GM18511 (cell line): ENCODE measurements at regions not wholly inside any gene's neighbourhood (a gene's known extent, or its start where the extent isn't known, plus 50 kb on each side); places are given as distances from the start of the nearest gene placed in this dataset.
"Not testable (repeated sequence)": the region's sequence is repeated elsewhere in the genome, so short reads cannot be mapped to it uniquely, and the experiment has no call there.

Experiments
- ATAC-seq: cut with Tn5 transposase; IDR thresholded peaks from one replicate; pipeline ENCODE4 v1.9.1; 2021; ENCODE audit warnings: mild to moderate bottlenecking, moderate library complexity; ENCODE audit not compliant: unreplicated experiment

DNA sequence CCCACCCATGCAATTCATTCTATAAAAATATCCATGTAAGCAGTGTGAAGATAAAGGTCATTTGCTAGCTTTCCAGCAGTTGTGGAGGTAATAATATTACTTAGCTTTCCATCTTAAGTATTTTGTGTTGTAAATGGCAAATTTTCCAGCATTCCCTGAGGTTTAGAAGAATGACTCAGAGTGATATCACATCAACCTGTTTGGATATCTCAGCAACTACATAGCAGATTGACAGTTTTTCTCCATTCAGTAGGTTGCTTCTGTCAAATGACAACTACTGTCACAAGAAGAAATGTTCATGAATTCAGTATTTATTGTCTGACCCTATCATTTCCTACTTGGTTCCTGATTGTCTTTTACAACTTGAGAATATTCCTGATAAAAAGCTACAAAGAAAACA lies 434.9 kb upstream of the GALNTL6 start:
- ATAC-seq, result no peak

DNA sequence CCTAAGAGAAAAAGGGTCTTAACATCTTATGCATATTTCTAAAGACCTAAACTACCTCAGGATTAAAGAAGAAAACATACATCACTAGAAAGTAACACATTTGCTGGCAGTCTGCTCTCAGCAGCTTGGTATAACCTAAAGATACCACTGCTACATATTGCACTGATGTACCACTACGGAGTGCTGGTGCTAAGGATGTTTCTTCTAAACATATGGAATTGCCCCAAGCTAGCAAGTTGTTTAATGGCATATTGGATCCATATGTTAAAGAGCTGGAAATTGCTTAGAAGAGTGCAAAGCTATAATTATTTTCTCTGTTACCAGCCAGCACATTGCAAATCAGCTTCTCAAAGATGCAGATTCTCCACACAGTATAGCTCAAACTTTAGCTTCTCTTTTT lies 436.5 kb upstream of the GALNTL6 start:
- ATAC-seq, result no peak

DNA sequence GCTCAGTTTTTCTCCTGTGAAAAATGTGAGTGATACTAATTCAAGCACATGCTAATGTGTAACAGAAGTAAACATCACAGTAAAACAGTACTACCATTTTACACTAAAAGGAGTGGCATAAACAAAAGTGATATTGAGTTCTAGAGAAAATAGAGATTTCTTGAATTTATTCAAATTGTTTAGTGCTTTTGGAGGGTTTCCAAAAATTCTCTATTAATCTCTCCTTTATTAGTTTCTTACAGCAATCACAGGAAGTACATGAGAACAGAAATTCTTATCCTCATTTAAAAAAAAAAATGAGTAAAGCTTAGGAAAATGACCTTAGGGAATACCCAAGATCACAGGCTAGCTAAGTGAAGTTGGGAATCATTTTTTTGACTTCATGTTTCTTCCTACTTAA lies 459.7 kb upstream of the GALNTL6 start:
- ATAC-seq, result no peak

GRCh38 chr4:171348090-171348489 lies 465.1 kb upstream of the GALNTL6 start:
- ATAC-seq, result no peak

GRCh38 chr4:171342646-171343045 lies 470.6 kb upstream of the GALNTL6 start:
- ATAC-seq, result no peak

GRCh38 chr4:171340258-171340657 lies 472.9 kb upstream of the GALNTL6 start:
- ATAC-seq, result no peak

- peak; percentile 82 for ATAC-seq
Observed at GRCh38 chr4:171334549-171334948, 478.7 kb upstream of the GALNTL6 start.

DNA sequence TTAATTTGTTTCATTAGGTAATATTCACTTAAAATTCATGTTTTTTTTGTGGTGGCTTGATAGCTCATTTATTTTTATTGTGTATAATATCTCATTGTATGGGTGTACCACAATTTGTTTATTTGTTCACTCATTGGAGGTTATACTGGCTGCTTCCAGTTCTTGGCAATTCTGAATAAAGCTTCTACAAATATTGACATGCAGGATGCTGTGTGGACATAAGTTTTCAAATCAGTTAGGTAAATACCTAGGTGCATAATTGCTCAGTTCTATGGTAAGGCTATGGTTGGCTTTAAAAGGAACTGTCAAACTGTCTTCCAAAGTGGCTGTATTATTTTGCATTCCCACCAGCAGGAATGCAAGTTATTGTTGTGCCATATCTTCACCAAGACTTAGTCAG lies 504.5 kb upstream of the GALNTL6 start:
- ATAC-seq, result no peak

DNA sequence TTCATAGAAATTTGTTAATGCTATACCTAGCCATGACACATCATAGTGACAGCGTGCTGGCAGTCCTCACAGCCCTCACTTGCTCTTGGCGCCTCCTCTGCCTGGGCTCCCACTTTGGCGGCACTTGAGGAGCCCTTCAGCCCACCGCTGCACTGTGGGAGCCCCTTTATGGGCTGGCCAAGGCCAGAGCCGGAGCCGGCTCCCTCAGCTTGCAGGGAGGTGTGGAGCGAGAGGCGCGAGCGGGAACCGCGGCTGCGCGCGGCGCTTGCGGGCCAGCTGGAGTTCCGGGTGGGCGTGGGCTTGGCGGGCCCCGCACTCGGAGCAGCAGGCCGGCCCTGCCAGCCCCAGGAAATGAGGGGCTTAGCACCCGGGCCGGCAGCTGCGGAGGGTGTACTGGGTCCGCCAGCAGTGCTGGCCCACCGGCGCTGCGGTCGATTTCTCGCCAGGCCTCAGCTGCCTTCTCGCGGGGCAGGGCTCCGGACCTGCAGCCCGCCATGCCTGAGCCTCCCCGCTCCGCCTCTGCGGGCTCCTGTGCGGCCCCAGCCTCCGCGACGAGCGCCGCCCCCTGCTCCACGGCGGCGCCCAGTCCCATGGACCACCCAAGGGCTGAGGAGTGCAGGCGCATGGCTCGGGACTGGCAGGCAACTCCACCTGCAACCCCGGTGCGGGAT lies 515.0 kb upstream of the GALNTL6 start:
- not testable (repeated sequence) for ATAC-seq

- ATAC-seq, result no peak
Observed at GRCh38 chr4:171288816-171289432, 524.3 kb upstream of the GALNTL6 start.

DNA sequence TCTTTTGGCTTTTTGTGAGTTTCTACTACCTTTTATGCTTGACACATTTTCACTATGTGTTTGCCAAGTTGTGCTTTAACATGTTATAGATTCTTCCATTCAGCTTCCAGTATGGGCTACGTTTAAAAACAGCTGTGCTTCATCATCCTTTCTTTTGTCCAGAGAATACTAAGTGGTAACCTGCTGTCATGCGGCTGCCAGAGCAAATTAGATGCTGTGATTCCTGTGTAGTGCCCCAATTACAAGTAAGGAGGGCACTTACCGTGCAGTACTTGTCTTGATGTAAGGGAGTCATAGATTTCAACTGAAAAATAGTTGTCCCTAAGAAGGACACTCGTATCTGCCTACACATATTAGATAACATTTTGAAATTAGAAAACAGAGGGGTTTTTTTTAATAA lies 531.8 kb upstream of the GALNTL6 start:
- ATAC-seq, result no peak

GRCh38 chr4:171279131-171279530 lies 534.1 kb upstream of the GALNTL6 start:
- no peak for ATAC-seq

GRCh38 chr4:171266671-171267070 lies 546.5 kb upstream of the GALNTL6 start:
- ATAC-seq, result no peak

- ATAC-seq, result no peak
Observed at GRCh38 chr4:171265190-171265818, 547.9 kb upstream of the GALNTL6 start.

GRCh38 chr4:171256223-171256622 lies 557.0 kb upstream of the GALNTL6 start:
- ATAC-seq, result no peak

DNA sequence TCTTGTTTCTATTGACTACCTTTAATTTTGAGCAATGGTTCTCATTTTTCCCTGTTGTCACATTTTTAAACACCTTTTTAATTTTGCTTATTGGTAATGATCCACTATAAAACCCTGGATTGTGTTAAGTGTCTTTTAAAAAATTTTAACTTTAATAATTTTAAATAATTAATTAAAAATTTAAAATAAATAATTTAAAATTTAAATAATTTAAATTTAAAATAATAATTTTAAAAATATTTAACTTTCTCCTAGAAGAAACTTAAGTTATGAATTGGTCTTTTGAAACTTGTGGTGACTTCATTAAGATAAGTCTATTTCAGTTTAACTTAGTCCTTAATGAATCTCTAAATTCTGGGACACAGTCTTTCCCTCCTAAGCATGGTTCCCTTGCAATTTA lies 566.3 kb upstream of the GALNTL6 start:
- ATAC-seq, result no peak

GRCh38 chr4:171242831-171243230 lies 570.4 kb upstream of the GALNTL6 start:
- no peak for ATAC-seq

GRCh38 chr4:171239196-171239595 lies 574.0 kb upstream of the GALNTL6 start:
- no peak for ATAC-seq

DNA sequence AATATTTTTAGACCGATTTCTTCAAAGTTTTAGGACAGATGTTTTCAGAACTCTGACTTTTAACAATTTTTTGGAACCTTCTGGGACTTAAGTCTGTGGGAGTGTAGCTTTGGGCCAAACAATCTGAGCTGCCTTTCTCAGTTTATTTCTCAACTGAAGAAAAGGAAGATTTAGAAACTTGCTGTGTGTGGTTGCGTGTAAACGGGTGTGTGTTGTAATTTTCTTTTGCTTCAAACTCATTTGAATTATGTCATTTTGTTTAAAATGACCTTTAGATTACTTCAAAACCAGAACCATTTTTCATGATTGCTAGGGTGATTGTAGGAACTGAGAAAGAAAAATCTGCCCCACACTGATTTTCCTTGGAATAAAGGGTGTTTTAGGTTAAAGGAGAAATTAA lies 577.7 kb upstream of the GALNTL6 start:
- no peak for ATAC-seq

DNA sequence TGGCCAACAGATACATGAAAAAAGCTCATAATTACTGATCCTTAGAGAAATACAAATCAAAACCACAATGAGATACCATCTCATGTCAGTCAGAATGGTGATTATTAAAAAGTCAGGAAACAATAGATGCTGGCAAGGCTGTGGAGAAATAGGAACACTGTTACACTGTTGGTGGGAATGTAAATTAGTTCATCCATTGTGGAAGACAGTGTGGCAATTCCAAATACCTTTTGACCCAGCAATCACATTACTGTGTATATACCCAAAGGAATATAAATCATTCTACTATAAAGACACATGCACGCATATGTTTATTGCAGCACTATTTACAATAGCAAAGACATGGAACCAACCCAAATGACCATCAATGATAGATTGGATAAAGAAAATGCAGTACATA lies 583.9 kb upstream of the GALNTL6 start:
- not testable (repeated sequence) for ATAC-seq

DNA sequence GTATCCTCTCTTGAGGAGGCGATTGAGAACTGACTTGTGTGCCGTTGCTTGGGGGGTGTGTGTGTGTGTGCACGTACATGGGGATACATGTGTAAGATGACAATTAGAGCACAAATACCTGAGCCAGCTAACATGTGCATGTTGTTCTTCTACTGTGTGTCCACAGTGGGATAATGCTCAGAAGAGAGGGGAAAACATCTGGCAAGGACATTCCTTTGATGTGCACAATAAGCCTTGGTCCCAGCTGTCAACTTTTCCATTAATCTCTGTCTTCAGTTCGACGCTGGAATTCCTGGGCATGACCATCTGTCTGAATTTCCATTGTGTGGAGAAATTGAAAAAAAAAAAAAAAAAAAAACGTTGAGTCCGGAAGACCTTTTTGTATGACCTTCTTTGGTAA lies 592.0 kb upstream of the GALNTL6 start:
- no peak for ATAC-seq

DNA sequence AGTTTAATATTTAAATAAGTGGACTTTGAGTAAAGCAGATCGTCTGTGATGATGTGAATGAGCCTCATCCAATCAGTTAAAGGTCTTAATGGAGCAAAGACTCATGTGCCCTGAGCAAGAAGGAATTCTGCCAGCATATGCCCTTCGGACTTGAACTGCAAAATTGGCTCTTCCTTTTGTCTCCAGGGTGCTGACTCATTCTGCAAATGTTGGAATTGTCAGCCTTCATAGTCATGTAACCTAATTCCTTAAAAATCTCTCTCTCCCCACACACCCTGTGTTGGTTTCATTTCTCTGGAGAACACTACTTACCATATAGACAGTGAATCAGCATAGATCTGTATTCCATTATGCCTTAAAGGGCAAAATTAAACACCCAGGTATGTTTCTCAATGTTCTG lies 609.8 kb upstream of the GALNTL6 start:
- no peak for ATAC-seq
